Activated CD8-positive, alpha-beta memory T cell treated with anti-CD3 and anti-CD28 coated beads, Interleukin-2, amount 50 U/mL, for 24 hours (primary cell): ENCODE measurements at regions not wholly inside any gene's neighbourhood (a gene's known extent, or its start where the extent isn't known, plus 50 kb on each side); places are given as distances from the start of the nearest gene placed in this dataset.
"Not testable (repeated sequence)": the region's sequence is repeated elsewhere in the genome, so short reads cannot be mapped to it uniquely, and the experiment has no call there.

ENCODE experiments used
- DNase-seq: peaks from one replicate; pipeline ENCODE4 v3.0.0-alpha.2; 2020; ENCODE audit errors: extremely low read depth

DNA sequence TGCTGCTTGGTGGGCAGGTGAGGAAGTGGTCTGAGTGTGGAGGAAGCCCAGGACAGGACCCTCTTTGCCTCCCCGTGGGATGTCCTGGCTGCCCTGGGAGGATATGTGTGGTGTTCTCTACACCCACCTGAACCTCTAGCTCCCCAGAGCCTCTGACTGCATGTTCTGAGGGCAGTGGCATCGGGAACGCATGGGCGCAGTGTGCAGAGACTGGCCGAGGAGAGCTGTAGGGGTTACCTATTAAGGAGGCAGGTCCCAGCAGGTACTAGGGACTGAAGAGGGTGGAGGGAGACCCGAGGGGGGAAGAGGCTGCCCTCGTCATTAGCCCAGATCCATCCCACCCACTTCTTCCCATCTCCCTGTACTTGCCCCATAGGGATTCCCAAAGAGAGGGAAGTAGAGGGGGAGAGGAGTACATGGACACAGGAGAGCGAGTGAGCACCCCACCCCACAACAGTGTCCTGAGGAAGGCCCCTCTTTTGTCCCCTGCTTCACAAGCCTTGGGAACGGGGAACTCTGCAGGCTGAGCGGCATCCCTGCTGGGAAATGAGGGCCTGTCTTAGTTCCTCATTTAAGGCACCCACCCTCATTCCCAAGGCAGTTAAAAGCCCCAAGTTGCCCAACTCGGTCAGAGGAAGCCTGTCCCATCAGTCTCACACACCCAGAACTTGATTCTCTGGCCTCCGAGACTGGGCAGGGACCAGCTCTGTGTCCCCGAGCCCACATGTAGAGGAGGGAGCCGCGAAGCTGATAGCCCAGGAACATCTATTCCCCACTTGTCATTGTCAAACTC lies 208.5 kb upstream of the PLGLB2 start:
- DNase-seq = not testable (repeated sequence)

GRCh38 chr2:87540242-87540641 lies 207.6 kb upstream of the PLGLB2 start:
- not testable (repeated sequence) for DNase-seq

DNA sequence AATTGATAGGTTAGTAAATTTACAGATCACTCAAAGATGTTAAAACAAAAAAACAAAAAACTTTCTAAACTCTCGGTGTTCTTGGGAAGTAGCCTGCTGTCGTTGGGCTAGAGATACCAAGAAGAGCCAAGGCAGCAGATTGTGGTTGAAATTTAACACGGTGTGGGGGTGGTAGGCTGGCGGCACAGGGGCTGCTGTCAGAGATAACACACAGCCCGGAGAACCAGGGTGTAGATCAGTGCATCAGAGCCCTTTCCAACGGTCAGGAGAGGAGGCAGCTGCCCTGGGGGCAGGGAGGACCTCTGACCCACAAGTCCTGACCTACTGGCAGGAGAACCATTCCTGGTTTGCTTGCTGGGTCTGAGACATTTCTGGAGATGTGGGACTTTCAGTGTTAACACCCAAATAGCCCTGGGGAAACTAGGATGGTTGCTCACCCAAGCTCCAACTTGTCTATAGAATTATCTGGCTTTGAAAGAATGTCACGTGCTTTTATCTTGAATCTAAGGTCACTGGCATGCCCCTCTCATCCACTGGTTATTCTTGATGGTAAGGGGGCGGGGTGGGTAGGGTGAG lies 205.2 kb upstream of the PLGLB2 start:
- DNase-seq = not testable (repeated sequence)

- not testable (repeated sequence) for DNase-seq
Observed at GRCh38 chr2:87543797-87544196, 204.1 kb upstream of the PLGLB2 start.

- DNase-seq = not testable (repeated sequence)
Observed at GRCh38 chr2:87547106-87547505, 200.8 kb upstream of the PLGLB2 start.

GRCh38 chr2:87547966-87548365 lies 199.9 kb upstream of the PLGLB2 start:
- DNase-seq = not testable (repeated sequence)

GRCh38 chr2:87548681-87549536 lies 199.0 kb upstream of the PLGLB2 start:
- DNase-seq = not testable (repeated sequence)

GRCh38 chr2:87549561-87550202 lies 198.2 kb upstream of the PLGLB2 start:
- not testable (repeated sequence) for DNase-seq

GRCh38 chr2:87554678-87555077 lies 193.2 kb upstream of the PLGLB2 start:
- DNase-seq = not testable (repeated sequence)

- not testable (repeated sequence) for DNase-seq
Observed at GRCh38 chr2:87555082-87555481, 192.8 kb upstream of the PLGLB2 start.

DNA sequence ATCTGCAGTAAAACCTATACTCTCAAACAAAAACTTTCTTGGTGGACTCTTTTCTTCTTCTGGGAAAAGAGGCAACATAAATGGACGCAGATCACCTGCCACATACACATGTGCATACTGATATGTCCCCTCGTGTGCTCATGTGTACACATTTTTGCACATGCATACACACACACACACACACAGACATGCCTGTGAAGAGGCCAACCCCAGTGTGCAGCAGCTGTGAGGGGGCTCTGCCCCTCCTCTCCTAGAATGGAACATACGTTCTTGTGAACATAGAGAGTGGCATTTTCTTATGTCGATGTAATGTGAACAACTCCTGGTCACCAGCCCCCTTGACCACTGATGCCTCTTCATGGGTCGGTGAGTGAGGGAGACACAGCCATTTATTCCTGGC lies 188.9 kb upstream of the PLGLB2 start:
- DNase-seq = not testable (repeated sequence)

DNA sequence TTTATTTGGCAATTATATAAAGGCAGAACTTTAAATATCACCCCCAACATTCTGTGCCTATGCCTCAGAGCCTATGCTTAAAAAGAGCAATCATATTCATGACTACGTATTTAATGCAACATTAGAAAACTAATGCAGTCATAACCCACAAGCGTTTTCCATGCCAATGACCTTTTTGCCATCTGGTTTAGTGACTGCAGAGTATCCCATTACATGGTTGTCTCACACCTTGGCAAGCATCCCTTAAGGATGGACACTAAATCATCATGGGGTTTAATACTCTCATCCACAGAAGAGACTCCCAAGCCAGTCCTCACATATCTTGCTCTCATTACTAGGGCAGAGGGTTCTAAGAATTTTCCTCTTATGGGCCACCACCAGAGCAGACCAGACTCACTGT lies 188.2 kb upstream of the PLGLB2 start:
- not testable (repeated sequence) for DNase-seq

- DNase-seq = not testable (repeated sequence)
Observed at GRCh38 chr2:87565116-87565515, 182.8 kb upstream of the PLGLB2 start.

DNA sequence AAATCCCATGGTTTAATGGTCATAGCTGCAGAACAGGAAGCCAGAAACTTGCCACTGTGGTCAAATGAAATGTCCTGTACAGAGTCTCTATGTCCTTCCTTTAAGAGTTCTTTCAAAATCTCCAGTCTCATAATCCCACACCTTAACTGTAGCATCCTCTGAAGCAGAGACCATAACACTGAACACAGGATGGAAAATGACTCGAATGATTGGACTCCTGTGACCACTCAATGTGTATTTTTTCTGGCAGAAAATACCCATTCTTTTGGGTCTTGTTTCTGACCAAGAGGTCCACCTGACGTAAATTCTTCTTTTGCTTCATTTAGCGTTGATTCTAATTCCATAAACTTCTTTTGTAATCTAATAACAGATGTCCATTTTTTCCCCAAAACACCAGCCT lies 181.4 kb upstream of the PLGLB2 start:
- not testable (repeated sequence) for DNase-seq

- not testable (repeated sequence) for DNase-seq
Observed at GRCh38 chr2:87567093-87567492, 180.8 kb upstream of the PLGLB2 start.

GRCh38 chr2:87567912-87568311 lies 180.0 kb upstream of the PLGLB2 start:
- DNase-seq = not testable (repeated sequence)

DNA sequence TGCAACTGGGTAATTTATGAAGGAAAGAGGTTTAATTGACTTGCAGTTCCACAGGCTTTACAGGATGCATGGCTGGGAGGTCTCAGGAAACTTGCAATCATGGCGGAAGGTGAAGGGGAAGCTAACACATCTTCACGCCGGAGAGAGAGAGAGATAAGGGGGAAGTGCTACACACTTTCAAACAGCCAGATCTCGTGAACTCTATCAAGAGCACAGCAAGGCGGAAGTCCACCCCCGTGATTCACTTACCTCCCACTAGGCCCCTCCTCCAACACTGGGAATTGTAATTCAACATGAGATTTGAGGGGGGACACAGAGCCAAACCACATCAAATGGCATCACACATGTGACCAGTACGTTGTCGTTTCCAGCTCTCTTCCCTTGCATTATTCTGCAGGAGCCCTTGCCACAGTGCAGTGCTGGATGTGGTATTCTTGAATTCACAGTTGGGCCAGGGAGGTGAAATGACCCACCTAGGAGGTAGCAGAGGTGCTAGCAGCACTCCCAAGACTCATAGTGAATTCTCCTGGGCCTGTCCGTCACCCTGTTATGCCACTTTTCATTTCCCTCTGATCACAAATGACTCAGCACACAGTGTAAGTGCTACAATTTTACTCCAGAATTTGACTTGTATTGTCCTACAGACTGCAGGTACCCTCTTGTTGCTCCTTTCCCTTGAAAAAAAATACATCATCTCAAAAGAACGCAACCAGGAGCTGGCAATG lies 179.2 kb upstream of the PLGLB2 start:
- not testable (repeated sequence) for DNase-seq

DNA sequence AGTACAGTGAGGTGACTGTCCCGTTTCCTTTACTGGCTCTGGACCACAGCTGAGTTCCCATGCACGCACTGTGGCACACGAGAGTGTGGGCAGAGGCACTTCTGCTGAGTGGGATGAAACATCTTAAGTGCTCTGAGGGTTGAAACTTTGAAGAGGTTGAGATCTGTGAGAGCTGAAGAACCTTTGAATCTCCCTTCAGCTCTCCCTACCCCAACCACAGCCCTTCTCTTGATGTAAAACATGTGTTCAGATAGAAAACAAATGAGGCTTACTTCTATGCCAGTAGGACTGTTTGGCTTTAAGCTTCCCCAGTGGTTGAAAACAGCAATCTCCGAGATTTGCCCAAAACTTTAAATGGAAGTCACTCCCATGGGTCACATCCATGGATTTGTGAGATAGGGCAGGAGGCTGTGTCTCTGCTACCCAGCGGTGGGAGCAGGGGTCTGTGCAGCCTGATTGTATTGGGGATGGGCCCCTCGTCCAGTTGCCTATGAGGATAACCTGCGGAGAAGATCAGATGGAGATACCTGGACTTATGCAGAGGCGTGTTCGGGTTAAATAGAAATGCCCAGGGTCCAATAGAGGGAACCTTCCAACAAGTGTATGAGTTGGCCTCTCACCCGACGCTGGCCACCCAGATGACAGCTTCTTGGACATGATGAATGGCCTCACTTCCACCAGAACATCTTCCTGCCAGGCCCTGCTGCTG lies 178.0 kb upstream of the PLGLB2 start:
- DNase-seq = not testable (repeated sequence)

DNA sequence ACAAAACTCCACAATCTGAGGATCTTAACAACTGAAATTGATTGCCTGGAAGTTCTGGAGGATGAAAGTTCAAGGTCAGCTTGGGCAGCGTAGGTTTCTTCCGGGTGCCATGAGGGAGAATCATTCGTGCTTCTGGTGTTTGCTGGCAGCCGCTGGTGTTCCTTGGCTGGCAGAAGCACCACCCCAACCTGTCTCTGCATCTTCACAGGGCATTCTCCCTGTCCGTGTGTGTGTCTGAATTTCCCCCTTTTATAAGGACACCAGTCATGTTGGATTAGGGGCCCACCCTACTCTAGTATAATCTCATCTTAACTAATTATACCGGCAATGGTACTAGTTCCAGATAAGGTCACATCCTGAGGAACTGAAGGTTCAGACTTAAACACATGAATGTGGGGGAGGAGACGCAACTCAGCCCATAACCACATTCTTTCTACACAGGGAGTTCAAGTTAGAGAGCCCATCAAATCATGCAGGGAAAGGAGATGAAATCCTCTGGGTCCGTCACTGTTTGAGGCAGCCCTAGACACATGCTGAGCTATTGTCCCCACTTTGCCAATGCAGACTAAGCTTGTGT lies 175.9 kb upstream of the PLGLB2 start:
- not testable (repeated sequence) for DNase-seq

DNA sequence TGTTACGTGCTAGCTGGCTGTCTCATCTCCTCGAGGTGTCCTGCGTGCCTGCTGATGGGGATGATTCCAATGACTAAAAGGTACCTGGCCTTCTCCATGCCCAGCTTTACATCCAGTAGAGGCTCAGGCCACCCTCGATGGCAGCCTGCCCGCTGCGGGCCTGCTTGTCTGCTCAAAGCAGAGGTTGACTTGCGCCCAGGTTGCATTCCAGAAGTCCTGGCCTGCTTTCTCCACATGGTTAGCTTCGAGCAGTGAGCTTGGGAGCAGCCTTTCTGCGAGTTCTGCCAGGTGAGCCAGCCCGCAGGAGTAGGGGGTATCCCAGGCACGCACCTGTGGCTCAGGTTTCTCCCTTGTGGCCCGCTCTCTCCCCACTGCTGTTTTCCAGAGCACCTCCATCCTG lies 175.0 kb upstream of the PLGLB2 start:
- not testable (repeated sequence) for DNase-seq
